ENCODE measurements at regions not wholly inside any gene's neighbourhood (a gene's known extent, or its start where the extent isn't known, plus 50 kb on each side); places are given as distances from the start of the nearest gene placed in this dataset.

DNA sequence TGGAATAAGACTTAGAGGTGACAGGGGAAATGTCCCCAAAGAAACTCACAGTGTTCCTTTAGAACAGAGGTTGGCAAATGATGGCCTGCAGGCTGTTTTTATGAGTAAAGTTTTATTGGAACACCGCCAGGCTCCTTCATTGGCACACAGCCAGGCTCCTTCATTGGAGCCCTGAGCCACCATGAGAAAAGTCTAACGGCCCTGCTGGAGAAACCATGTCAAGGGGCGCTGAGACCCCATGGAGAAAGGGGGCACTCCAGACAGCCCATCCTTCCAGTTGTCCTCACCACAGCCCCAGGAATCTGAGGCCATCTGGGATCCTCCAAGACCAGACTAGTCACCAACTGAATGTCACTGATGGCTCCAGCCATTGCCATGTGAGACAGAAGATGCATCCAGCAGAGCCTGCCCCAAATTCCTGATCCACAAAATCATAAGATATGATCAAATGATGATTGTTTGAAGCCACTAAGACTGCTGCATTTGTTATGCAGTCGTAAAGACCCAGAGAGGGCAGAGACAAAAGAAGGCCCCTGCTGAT lies 88.2 kb upstream of the GPR26 start:
- Histone ChIP-seq H3K36me3 (no peaks in the 10 kb centered on the region), H3K4me1 (peaks cover 0 to 2% (median 0%) of the 10 kb centered on the region in 12 donors), H3K27ac (no peak overlapping the region), H3K4me3 (no peak overlapping the region), H3K9me3 (no peaks in the 10 kb centered on the region), H3K27me3 (peaks cover 3 to 49% (median 24%) of the 10 kb centered on the region in 9 donors)
- DNase-seq (no peak), ATAC-seq (no peak)
- intact Hi-C loops (cut with DNase I): loop anchor here in 1 of 10 donors (10.0 kb wide), 1 partner anchor 807 kb away; no protein-coding TSS in a partner anchor
- no peak for TF ChIP-seq POLR2A (IDR thresholded peaks at IDR 0.05)
- TF ChIP-seq, protein P1, sequence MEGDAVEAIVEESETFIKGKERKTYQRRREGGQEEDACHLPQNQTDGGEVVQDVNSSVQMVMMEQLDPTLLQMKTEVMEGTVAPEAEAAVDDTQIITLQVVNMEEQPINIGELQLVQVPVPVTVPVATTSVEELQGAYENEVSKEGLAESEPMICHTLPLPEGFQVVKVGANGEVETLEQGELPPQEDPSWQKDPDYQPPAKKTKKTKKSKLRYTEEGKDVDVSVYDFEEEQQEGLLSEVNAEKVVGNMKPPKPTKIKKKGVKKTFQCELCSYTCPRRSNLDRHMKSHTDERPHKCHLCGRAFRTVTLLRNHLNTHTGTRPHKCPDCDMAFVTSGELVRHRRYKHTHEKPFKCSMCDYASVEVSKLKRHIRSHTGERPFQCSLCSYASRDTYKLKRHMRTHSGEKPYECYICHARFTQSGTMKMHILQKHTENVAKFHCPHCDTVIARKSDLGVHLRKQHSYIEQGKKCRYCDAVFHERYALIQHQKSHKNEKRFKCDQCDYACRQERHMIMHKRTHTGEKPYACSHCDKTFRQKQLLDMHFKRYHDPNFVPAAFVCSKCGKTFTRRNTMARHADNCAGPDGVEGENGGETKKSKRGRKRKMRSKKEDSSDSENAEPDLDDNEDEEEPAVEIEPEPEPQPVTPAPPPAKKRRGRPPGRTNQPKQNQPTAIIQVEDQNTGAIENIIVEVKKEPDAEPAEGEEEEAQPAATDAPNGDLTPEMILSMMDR (IDR thresholded peaks at IDR 0.05): no peak
- WGBS, 4 donors: 60 to 82% (median 67%) methylated on average over 4 of the region's 4 CpGs

DNA sequence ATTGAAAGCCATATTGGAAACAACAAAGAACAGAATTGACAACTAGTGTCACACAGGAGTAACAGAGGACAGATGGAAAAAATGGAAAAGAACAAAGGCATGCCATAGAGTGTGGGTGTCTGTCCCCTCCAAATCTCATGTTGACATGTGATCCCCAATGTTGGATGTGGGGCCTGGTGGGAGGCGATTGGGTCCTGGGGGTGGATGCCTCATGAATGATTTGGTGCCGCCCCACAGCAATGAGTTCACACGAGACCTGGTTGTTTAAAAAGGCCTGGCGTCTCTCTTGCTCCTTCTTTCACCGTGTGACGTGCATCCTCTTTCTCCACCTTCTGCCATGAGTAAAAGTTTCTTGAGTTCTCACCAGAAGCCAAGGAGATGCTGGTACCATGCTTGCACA lies 87.4 kb upstream of the GPR26 start:
- intact Hi-C loops (cut with DNase I): loop anchor here in 1 of 10 donors (10.0 kb wide), 1 partner anchor 806 kb away; no protein-coding TSS in a partner anchor
- WGBS, 4 donors: 80 to 84% (median 83%) methylated on average over 6 of the region's 6 CpGs
- H3K27me3 ChIP-seq: peaks cover 0 to 52% (median 22%) of the 10 kb centered on the region in 9 donors

DNA sequence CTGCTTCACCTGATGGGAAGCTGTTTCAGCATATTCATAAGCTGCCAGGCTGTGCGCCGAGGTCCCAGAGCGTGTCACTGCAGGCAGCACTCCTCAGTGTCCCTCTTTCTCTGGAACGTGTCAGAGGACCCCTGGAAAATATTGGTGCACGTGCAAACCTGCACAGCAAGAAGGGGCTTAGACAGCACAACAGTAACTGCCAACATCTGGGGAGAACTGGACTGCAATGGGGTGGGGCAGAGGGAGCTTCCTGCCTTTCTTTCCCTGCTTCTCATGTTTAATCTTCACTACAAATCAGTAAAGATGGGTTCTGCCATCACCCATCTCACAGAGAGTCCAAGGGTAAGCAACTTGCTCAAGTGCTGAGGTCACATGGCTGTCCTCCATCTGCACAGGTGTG lies 86.5 kb upstream of the GPR26 start:
- no peak for TF ChIP-seq POLR2A (IDR thresholded peaks at IDR 0.05)
- TF ChIP-seq, protein P1 (IDR thresholded peaks at IDR 0.05): no peak
- ATAC-seq (no peak), DNase-seq (no peak)
- intact Hi-C loops (cut with DNase I): loop anchor here in 8 of 10 donors (5.0 to 10.0 kb wide), 3 partner anchors 805 to 815 kb away; no protein-coding TSS in a partner anchor
- peaks cover 0 to 54% (median 21%) of the 10 kb centered on the region in 9 donors for H3K27me3 ChIP-seq
- 51 to 72% (median 68%) methylated on average over 5 of the region's 5 CpGs for WGBS, 4 donors
- H3K4me1 ChIP-seq: peaks cover 0 to 11% (median 0%) of the 10 kb centered on the region in 12 donors
- no peaks in the 10 kb centered on the region for H3K36me3 ChIP-seq
- no peaks in the 10 kb centered on the region for H3K9me3 ChIP-seq
- H3K27ac ChIP-seq: no peak overlapping the region
- H3K4me3 ChIP-seq: no peak overlapping the region

More for the DNA sequence above, 87.4 kb upstream of the GPR26 start:
- no peak for DNase-seq
- no peak overlapping the region for H3K27ac ChIP-seq
- no peak overlapping the region for H3K4me3 ChIP-seq
- no peak for ATAC-seq
- TF ChIP-seq, protein P1 (IDR thresholded peaks at IDR 0.05): no peak
- no peak for TF ChIP-seq POLR2A (IDR thresholded peaks at IDR 0.05)
- peaks cover 0 to 6% (median 0%) of the 10 kb centered on the region in 12 donors for H3K4me1 ChIP-seq
- H3K36me3 ChIP-seq: no peaks in the 10 kb centered on the region
- no peaks in the 10 kb centered on the region for H3K9me3 ChIP-seq

DNA sequence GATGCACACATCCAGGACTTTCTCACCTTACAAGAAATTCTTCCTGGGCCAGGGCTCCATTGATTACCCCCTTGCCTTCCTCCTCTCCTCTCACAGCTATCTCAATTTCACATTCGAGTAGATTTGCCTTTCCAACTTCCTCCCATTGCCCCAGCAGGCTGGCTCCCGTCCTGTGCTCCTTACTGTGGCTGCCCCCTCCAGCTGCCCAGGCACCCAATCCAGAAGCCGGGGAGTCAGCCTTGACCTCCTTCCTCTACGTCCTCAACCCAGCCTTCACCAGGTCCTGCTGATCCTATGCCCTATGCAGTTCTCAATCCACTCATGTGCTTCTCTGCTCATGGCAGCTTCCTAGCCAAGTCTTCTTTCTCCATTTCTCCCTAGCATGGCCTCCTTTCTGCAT lies 85.7 kb upstream of the GPR26 start:
- intact Hi-C loops (cut with DNase I): loop anchor here in 7 of 10 donors (5.0 to 10.0 kb wide), 3 partner anchors 804 to 814 kb away; no protein-coding TSS in a partner anchor

More for the DNA sequence above, 85.7 kb upstream of the GPR26 start:
- peaks cover 0 to 11% (median 0%) of the 10 kb centered on the region in 12 donors for H3K4me1 ChIP-seq
- ATAC-seq (no peak), DNase-seq (no peak)
- H3K9me3 ChIP-seq: no peaks in the 10 kb centered on the region
- peaks cover 0 to 59% (median 21%) of the 10 kb centered on the region in 9 donors for H3K27me3 ChIP-seq
- H3K36me3 ChIP-seq: no peaks in the 10 kb centered on the region
- H3K4me3 ChIP-seq: no peak overlapping the region
- no peak overlapping the region for H3K27ac ChIP-seq
- no peak for TF ChIP-seq POLR2A (IDR thresholded peaks at IDR 0.05)
- TF ChIP-seq, protein P1 (IDR thresholded peaks at IDR 0.05): no peak
- 48 to 69% (median 55%) methylated on average over 4 of the region's 4 CpGs for WGBS, 4 donors
